ENCODE measurements at regions not wholly inside any gene's neighbourhood (a gene's known extent, or its start where the extent isn't known, plus 50 kb on each side); places are given as distances from the start of the nearest gene placed in this dataset.

DNA sequence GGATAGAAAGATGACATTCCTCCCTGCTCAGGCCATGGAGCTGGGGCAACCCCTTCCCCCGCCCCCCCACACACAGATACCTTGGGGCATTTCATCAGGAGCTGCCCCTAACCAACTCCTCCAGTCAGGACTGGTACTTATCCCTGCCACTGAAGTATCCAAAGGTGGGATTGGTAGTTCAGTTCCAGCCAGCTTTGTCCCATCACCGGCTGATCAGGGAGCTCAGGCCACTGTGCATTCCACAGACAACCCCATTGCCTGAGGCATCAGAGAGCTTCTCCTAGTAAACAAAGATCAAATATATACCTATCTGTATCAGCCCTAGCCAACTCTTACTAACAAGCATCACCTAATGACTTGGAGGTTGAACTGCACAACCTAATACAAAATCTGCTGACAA lies 218.2 kb upstream of the FMR1 start:
- H3K27ac ChIP-seq (ENCODE audit: insufficient read depth, low read length), result no peak overlapping the region
- in situ Hi-C loops (cut with MboI; ENCODE audit: low sequenced_read_pairs), result no loop called here
- no peak overlapping the region for H2BK5ac ChIP-seq (ENCODE audit: low read depth, low read length, poor library complexity, severe bottlenecking)
- H2AFZ ChIP-seq (replicated peaks; ENCODE audit: low read length, poor library complexity), result no peak overlapping the region
- 63% methylated on average over 1 of the region's 2 CpGs; no CpG with 5 or more reads in 1 of the 2 experiments for WGBS, 2 experiments (ENCODE audit: extremely low coverage in 2 of 2, insufficient read length in 1 of 2)
- BruUV-seq (replicated peaks), result no TSS peak
- no peak for ATAC-seq (ENCODE audit: low read depth)
- no peaks in the 10 kb centered on the region for H3K9me1 ChIP-seq (ENCODE audit: insufficient read depth, low read length)
- no peaks in the 10 kb centered on the region for H3K27me3 ChIP-seq (ENCODE audit: control insufficient read depth, insufficient read depth, low read length)
- CTCF ChIA-PET, result no interaction called here
- H3K14ac ChIP-seq (replicated peaks; ENCODE audit: low read depth, low read length), result no peak overlapping the region
- H2BK20ac ChIP-seq (ENCODE audit: low read depth, low read length), result no peak overlapping the region
- no peak overlapping the region for H3K4ac ChIP-seq (ENCODE audit: low read depth, low read length)
- no peak overlapping the region for H3K23ac ChIP-seq (ENCODE audit: low read depth, low read length)
- H3K56ac ChIP-seq (ENCODE audit: extremely low read depth, insufficient read depth, low read length), result no peak overlapping the region
- H4K91ac ChIP-seq (ENCODE audit: insufficient read depth, low read depth, low read length), result no peak overlapping the region
- POLR2A ChIA-PET (ENCODE audit: unreplicated experiment), result no interaction called here
- no peaks in the 10 kb centered on the region for H4K20me1 ChIP-seq (ENCODE audit: insufficient read depth, low read length)
- no peak for TF ChIP-seq CHD1 (IDR thresholded peaks at IDR 0.05; ENCODE audit: low read depth, low read length)
- no peak for TF ChIP-seq RAD21 (IDR thresholded peaks at IDR 0.05; ENCODE audit: low read length)
- TF ChIP-seq RCOR1 (IDR thresholded peaks at IDR 0.05; ENCODE audit: insufficient replicate concordance, low read length), result no peak
- no peak for TF ChIP-seq RFX5 (IDR thresholded peaks at IDR 0.05; ENCODE audit: low read depth, low read length)
- no peak for TF ChIP-seq MAZ (IDR thresholded peaks at IDR 0.05; ENCODE audit: borderline replicate concordance, low read depth, low read length)
- no peak for TF ChIP-seq CEBPB (IDR thresholded peaks at IDR 0.05; ENCODE audit: low read depth, low read length)
- TF ChIP-seq, protein P1, sequence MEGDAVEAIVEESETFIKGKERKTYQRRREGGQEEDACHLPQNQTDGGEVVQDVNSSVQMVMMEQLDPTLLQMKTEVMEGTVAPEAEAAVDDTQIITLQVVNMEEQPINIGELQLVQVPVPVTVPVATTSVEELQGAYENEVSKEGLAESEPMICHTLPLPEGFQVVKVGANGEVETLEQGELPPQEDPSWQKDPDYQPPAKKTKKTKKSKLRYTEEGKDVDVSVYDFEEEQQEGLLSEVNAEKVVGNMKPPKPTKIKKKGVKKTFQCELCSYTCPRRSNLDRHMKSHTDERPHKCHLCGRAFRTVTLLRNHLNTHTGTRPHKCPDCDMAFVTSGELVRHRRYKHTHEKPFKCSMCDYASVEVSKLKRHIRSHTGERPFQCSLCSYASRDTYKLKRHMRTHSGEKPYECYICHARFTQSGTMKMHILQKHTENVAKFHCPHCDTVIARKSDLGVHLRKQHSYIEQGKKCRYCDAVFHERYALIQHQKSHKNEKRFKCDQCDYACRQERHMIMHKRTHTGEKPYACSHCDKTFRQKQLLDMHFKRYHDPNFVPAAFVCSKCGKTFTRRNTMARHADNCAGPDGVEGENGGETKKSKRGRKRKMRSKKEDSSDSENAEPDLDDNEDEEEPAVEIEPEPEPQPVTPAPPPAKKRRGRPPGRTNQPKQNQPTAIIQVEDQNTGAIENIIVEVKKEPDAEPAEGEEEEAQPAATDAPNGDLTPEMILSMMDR (conservative IDR thresholded peaks at IDR 0.05; ENCODE audit: low read depth, low read length), result no peak
- TF ChIP-seq POLR2A (IDR thresholded peaks at IDR 0.05; ENCODE audit: low read depth, low read length), result no peak
- TF ChIP-seq MXI1 (IDR thresholded peaks at IDR 0.05; ENCODE audit: borderline replicate concordance, low read depth, low read length), result no peak
- no peak for TF ChIP-seq BHLHE40 (IDR thresholded peaks at IDR 0.05; ENCODE audit: low read depth, low read length)
- TF ChIP-seq, protein P2, sequence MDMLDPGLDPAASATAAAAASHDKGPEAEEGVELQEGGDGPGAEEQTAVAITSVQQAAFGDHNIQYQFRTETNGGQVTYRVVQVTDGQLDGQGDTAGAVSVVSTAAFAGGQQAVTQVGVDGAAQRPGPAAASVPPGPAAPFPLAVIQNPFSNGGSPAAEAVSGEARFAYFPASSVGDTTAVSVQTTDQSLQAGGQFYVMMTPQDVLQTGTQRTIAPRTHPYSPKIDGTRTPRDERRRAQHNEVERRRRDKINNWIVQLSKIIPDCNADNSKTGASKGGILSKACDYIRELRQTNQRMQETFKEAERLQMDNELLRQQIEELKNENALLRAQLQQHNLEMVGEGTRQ (IDR thresholded peaks at IDR 0.05; ENCODE audit: low read depth, low read length), result no peak
- TF ChIP-seq, protein P3, sequence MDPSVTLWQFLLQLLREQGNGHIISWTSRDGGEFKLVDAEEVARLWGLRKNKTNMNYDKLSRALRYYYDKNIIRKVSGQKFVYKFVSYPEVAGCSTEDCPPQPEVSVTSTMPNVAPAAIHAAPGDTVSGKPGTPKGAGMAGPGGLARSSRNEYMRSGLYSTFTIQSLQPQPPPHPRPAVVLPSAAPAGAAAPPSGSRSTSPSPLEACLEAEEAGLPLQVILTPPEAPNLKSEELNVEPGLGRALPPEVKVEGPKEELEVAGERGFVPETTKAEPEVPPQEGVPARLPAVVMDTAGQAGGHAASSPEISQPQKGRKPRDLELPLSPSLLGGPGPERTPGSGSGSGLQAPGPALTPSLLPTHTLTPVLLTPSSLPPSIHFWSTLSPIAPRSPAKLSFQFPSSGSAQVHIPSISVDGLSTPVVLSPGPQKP (IDR thresholded peaks at IDR 0.05; ENCODE audit: borderline replicate concordance, low read depth, low read length), result no peak
- TF ChIP-seq NFE2L2 (IDR thresholded peaks at IDR 0.05; ENCODE audit: low read depth, low read length), result no peak
- no peak for TF ChIP-seq FOS (IDR thresholded peaks at IDR 0.05; ENCODE audit: low read depth, low read length)
- TF ChIP-seq SMC3 (IDR thresholded peaks at IDR 0.05; ENCODE audit: low read depth, low read length), result no peak
- no peak for TF ChIP-seq MAFK (IDR thresholded peaks at IDR 0.05; ENCODE audit: low read depth, low read length)
- intact Hi-C loops (cut with micrococcal nuclease), result no loop called here
- H3K4me2 ChIP-seq (ENCODE audit: low read depth, low read length), result no peak overlapping the region
- no peak overlapping the region for H4K5ac ChIP-seq (ENCODE audit: low read depth, low read length)
- H3K18ac ChIP-seq (ENCODE audit: low read depth, low read length), result no peak overlapping the region
- no peak overlapping the region for H3K4me3 ChIP-seq (ENCODE audit: insufficient read depth, low read depth, low read length)
- no peaks in the 10 kb centered on the region for H3K4me1 ChIP-seq (ENCODE audit: control insufficient read depth, insufficient read depth, low read length)
- dilution Hi-C loops (cut with HindIII; ENCODE audit: low sequenced_read_pairs, unreplicated experiment), result no loop called here
- H3K36me3 ChIP-seq (ENCODE audit: control insufficient read depth, insufficient read depth, low read length), result no peaks in the 10 kb centered on the region
- H2BK120ac ChIP-seq (ENCODE audit: low read depth, low read length), result no peak overlapping the region
- peaks cover 8% of the 10 kb centered on the region for H3K9me3 ChIP-seq (ENCODE audit: control insufficient read depth, insufficient read depth, low read length)
- DNase-seq, result no peak
- no peak overlapping the region for H3K9ac ChIP-seq (ENCODE audit: low read depth, low read length)
- no peak overlapping the region for H4K8ac ChIP-seq (ENCODE audit: low read depth in 2 of 2, low read length in 2 of 2)
- H3K79me1 ChIP-seq (ENCODE audit: low read depth in 1 of 2, low read length in 2 of 2), result no peaks in the 10 kb centered on the region
- H2AK5ac ChIP-seq (ENCODE audit: low read depth, low read length), result no peak overlapping the region
- H2BK15ac ChIP-seq (ENCODE audit: low read depth, low read length), result no peak overlapping the region
- no peak overlapping the region for H2AK9ac ChIP-seq (replicated peaks; ENCODE audit: low read depth, low read length, poor library complexity)

All from IMR-90 (cell line).